BJ (cell line): ENCODE measurements at regions not wholly inside any gene's neighbourhood (a gene's known extent, or its start where the extent isn't known, plus 50 kb on each side); places are given as distances from the start of the nearest gene placed in this dataset.

Experiments
- CTCF ChIA-PET: fragments of 350-600 bp; formaldehyde crosslinking; extraction: SDS; loops from one replicate; lab custom pipeline; 2021; ENCODE audit warnings: antibody characterized with exemption, inconsistent platforms; lab: Yijun Ruan, JAX
- POLR2A ChIA-PET: fragments of 300-600 bp; sonication (Branson Sonifier 250); formaldehyde crosslinking; extraction: SDS; loops from one replicate; lab custom pipeline; 2021; ENCODE audit warnings: antibody characterized with exemption; lab: Charles Lee
- DNase-seq: peaks from one replicate; pipeline ENCODE4 v3.0.0-alpha.2; 2011; ENCODE audit warnings: low read depth
- H3K27me3 ChIP-seq: 2 replicates; pipeline ENCODE4 v1.6.0; 2011; ENCODE audit warnings: low read length; ENCODE audit not compliant: control insufficient read depth, insufficient read depth
- H3K36me3 ChIP-seq: 2 replicates; pipeline ENCODE4 v1.5.1; 2011; ENCODE audit warnings: low read length; ENCODE audit not compliant: control insufficient read depth, insufficient read depth
- H3K4me3 ChIP-seq: 2 replicates; pipeline ENCODE4 v1.5.1; 2011; ENCODE audit warnings: low read depth, mild to moderate bottlenecking, control low read depth, low read length
- CTCF ChIP-seq: IDR thresholded peaks from 2 replicates; pipeline ENCODE4 v1.5.1; 2011; ENCODE audit warnings: low read depth, mild to moderate bottlenecking, control low read depth, inconsistent platforms, low read length, moderate library complexity; ENCODE audit not compliant: insufficient read depth

- no peak overlapping the region for H3K4me3 ChIP-seq
- ChIA-PET POLR2A (interaction anchor here (0.8 kb wide), 1 partner anchor 29 kb away, joined by 3 read pairs; no protein-coding TSS in a partner anchor), CTCF (interaction anchor here (0.9 to 1.1 kb wide), 3 partner anchors 9 to 21 kb away, joined by 3 to 4 read pairs (median 3); no protein-coding TSS in a partner anchor)
- H3K36me3 ChIP-seq: no peaks in the 10 kb centered on the region
- TF ChIP-seq CTCF: no peak
- H3K27me3 ChIP-seq: no peaks in the 10 kb centered on the region
- DNase-seq: no peak
Measured at GRCh38 chr14:61174441-61174891, 106.7 kb downstream of the TMEM30B start.

GRCh38 chr14:61171727-61172126 lies 109.4 kb downstream of the TMEM30B start:
- no peak for DNase-seq
- Histone ChIP-seq H3K36me3 (no peaks in the 10 kb centered on the region), H3K4me3 (no peak overlapping the region), H3K27me3 (no peaks in the 10 kb centered on the region)
- ChIA-PET POLR2A (no interaction called here), CTCF (interaction anchor here (0.7 kb wide), 1 partner anchor 15 kb away, joined by 4 read pairs; no protein-coding TSS in a partner anchor)
- no peak for TF ChIP-seq CTCF

GRCh38 chr14:61168141-61168540 lies 113.0 kb downstream of the TMEM30B start:
- Histone ChIP-seq H3K36me3 (no peaks in the 10 kb centered on the region), H3K27me3 (no peaks in the 10 kb centered on the region), H3K4me3 (no peak overlapping the region)
- ChIA-PET POLR2A (no interaction called here), CTCF (interaction anchor here (1.0 to 1.8 kb wide), 2 partner anchors 11 to 15 kb away, joined by 3 to 5 read pairs; no protein-coding TSS in a partner anchor)
- no peak for TF ChIP-seq CTCF
- no peak for DNase-seq

- POLR2A ChIA-PET: no interaction called here
- TF ChIP-seq CTCF: no peak
- CTCF ChIA-PET: interaction anchor here (1.0 to 1.8 kb wide), 2 partner anchors 11 to 15 kb away, joined by 3 to 5 read pairs; no protein-coding TSS in a partner anchor
- no peak overlapping the region for H3K4me3 ChIP-seq
- no peak for DNase-seq
- H3K36me3 ChIP-seq: no peaks in the 10 kb centered on the region
- H3K27me3 ChIP-seq: no peaks in the 10 kb centered on the region
Measured at GRCh38 chr14:61167642-61168041, 113.5 kb downstream of the TMEM30B start.

GRCh38 chr14:61160798-61161197 lies 120.3 kb downstream of the TMEM30B start:
- POLR2A ChIA-PET: no interaction called here
- no peak for TF ChIP-seq CTCF
- CTCF ChIA-PET: interaction anchor here (0.7 kb wide), 1 partner anchor 122 kb away, joined by 3 read pairs; no protein-coding TSS in a partner anchor
- no peak for DNase-seq
- Histone ChIP-seq H3K27me3 (no peaks in the 10 kb centered on the region), H3K36me3 (no peaks in the 10 kb centered on the region), H3K4me3 (no peak overlapping the region)
